ENCODE measurements at regions not wholly inside any gene's neighbourhood (a gene's known extent, or its start where the extent isn't known, plus 50 kb on each side); places are given as distances from the start of the nearest gene placed in this dataset.
A peak's percentile ranks its signal among the peaks of the same experiment; 100 is the strongest.

DNA sequence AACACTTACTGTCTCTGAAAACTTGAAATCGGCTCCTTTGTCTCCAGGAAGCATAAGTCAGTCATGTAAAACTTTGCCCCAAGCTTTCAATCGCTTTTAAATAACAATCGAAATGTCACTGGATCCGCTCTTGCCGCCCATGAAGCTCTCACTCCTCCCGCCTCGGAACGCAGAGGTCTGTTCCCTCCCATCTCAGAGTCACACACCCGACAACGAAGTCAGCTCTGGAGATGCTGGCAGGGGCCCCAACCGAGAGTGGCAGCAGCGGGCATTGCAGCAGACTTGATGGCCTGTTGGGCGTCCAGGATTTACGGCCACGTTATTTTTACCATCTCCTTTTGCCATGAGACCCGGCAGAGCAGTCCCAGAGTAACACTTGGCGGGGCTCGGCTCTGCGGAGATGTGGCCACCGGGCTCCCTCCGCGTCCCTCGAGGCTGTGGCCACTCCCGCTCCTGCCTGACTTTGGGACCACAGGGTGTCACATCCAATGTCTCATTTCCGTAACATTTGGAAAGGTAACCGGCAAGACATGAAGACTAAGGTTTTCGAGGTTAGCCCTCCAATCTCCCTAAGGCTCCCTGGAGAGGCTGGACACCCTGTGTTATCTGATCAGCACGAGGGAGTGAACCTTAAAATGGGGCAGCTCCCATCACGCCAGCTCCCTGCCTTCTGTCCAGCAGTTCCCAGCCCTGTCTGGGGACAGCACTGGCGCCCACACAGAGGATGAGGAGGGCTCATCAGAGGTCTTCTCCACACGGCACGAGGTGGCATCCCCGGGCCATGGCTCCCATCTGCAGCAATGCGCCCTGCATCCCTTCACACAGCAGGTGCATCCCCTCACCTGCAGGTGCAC is 62.8 kb upstream of the ADGRA1 start:
- no peak for TF ChIP-seq POLR2A (IDR thresholded peaks at IDR 0.05)
- TF ChIP-seq, protein P1, sequence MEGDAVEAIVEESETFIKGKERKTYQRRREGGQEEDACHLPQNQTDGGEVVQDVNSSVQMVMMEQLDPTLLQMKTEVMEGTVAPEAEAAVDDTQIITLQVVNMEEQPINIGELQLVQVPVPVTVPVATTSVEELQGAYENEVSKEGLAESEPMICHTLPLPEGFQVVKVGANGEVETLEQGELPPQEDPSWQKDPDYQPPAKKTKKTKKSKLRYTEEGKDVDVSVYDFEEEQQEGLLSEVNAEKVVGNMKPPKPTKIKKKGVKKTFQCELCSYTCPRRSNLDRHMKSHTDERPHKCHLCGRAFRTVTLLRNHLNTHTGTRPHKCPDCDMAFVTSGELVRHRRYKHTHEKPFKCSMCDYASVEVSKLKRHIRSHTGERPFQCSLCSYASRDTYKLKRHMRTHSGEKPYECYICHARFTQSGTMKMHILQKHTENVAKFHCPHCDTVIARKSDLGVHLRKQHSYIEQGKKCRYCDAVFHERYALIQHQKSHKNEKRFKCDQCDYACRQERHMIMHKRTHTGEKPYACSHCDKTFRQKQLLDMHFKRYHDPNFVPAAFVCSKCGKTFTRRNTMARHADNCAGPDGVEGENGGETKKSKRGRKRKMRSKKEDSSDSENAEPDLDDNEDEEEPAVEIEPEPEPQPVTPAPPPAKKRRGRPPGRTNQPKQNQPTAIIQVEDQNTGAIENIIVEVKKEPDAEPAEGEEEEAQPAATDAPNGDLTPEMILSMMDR (IDR thresholded peaks at IDR 0.05), result no peak
- TF ChIP-seq EP300 (IDR thresholded peaks at IDR 0.05), result no peak
- peaks cover 0 to 44% of the 10 kb centered on the region in 2 donors for H3K27me3 ChIP-seq

DNA sequence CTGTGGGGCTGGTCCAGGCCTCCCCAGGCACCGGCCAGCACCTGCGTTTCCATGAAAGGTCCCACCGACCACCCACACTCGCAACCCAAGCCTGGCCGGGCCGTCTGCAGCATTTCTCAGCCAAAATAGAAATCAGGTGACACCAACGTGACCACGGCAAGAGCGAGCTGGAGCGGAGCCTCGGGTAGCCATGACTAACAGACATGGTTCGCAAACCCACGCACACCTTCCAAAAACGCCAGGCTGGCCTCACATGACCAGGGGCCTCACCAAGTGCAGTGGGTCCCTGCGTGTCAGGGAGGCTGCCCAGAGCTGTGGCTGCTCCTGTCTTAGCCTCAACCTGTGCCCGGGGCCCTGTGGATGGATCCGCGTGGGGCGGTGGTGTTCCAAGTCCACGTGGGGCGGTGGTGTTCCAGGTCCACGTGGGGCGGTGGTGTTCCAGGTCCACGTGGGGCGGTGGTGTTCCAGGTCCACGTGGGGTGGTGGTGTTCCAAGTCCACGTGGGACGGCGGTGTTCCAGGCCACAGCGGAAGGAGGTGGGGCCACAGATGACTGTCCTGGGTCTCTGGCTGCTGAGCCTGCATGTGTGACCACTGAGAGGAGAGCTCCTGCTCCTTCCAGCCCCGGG is 64.4 kb upstream of the ADGRA1 start:
- DNase-seq (ENCODE audit: low spot score in 2 of 2), result no peak
- no peaks in the 10 kb centered on the region for H3K36me3 ChIP-seq
- H3K27me3 ChIP-seq, result peaks cover 0 to 35% of the 10 kb centered on the region in 2 donors
- TF ChIP-seq EP300 (IDR thresholded peaks at IDR 0.05) (no peak), POLR2A (IDR thresholded peaks at IDR 0.05) (no peak)
- TF ChIP-seq, protein P1 (IDR thresholded peaks at IDR 0.05), result no peak
- H3K9me3 ChIP-seq, result no peaks in the 10 kb centered on the region
- no peak overlapping the region for H3K4me3 ChIP-seq
- WGBS, 2 donors, result 78 to 87% methylated on average over 27 to 31 of the region's 31 CpGs
- peaks cover 0 to 6% (median 0%) of the 10 kb centered on the region in 4 donors for H3K4me1 ChIP-seq
- peak overlapping the region in 1 of 4 donors; percentile 15 for H3K27ac ChIP-seq

More for the DNA sequence above, 62.8 kb upstream of the ADGRA1 start:
- Histone ChIP-seq H3K4me3 (no peak overlapping the region), H3K27ac (no peak overlapping the region), H3K36me3 (no peaks in the 10 kb centered on the region), H3K9me3 (no peaks in the 10 kb centered on the region), H3K4me1 (peaks cover 0 to 6% (median 0%) of the 10 kb centered on the region in 4 donors)
- WGBS, 2 donors, result 56 to 62% methylated on average over 33 to 34 of the region's 34 CpGs
- no peak for DNase-seq (ENCODE audit: low spot score in 2 of 2)

DNA sequence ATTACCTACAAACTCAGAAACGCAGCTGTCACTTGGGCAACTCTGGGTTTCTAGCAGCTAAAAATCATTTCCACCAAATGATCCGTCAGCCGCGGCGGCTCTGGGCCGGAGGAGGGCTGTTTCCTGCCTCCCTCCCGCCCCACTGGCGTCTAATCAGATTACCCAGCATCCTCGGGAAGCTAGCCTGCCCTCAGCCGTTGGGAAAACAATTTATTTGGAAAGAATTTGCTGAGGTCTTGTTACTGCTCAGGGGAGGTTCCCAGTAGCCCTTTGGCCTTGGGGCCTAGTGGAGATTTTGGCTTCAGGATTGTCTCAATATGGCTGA is 65.0 kb upstream of the ADGRA1 start:
- 21 to 23% methylated on average over 10 of the region's 10 CpGs for WGBS, 2 donors
- no peak for TF ChIP-seq EP300 (IDR thresholded peaks at IDR 0.05)
- TF ChIP-seq, protein P1 (IDR thresholded peaks at IDR 0.05), result no peak
- no peak for DNase-seq (ENCODE audit: low spot score in 2 of 2)
- Histone ChIP-seq H3K4me1 (peaks cover 0 to 6% (median 0%) of the 10 kb centered on the region in 4 donors), H3K4me3 (no peak overlapping the region), H3K36me3 (no peaks in the 10 kb centered on the region), H3K27ac (no peak overlapping the region), H3K27me3 (peaks cover 0 to 35% of the 10 kb centered on the region in 2 donors), H3K9me3 (no peaks in the 10 kb centered on the region)

DNA sequence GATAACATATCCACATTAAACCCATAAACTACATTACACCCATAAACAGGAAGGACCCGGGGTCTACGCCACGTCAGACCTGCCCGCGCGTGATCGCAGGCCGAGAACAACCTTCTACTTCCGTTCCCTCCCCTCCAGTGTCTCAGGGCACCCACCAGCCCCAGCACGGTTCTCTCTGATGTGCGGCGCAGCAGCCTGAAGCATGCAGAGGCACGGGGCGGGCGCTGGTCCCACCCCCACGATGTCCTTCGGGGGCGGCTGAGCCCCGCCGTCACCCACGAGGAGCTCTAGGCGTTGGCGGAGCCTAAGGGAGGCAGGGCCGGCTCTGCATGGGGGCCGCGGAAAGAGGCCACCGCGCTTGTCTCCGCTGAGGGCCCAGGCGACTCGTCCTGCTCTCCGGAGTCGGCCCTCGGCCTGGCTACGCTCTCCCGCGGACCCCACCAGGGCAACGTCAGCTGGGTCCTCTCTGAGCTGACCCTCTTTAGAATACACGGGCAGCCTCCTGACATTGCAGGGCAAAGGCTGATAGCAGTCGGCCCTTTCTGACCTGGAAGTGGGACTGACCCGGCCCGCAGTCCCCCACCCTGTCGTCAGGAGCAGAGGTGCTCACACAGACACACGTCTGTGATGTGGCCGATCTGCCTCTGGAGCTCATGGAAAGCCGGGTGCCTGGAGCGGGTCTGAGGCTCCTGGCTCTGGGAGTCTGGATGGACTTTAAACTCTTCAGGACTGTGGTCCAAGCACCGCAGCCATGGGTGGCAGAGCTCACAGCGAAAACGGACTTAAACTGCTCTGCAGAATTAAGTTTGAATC is 65.6 kb upstream of the ADGRA1 start:
- no peak overlapping the region for H3K4me3 ChIP-seq
- 80 to 82% methylated on average over 42 to 49 of the region's 50 CpGs for WGBS, 2 donors
- H3K4me1 ChIP-seq, result peaks cover 0 to 6% (median 0%) of the 10 kb centered on the region in 4 donors
- H3K27ac ChIP-seq, result no peak overlapping the region
- H3K36me3 ChIP-seq, result no peaks in the 10 kb centered on the region
- no peak for DNase-seq (ENCODE audit: low spot score in 2 of 2)
- TF ChIP-seq POLR2A (IDR thresholded peaks at IDR 0.05) (no peak), EP300 (IDR thresholded peaks at IDR 0.05) (no peak)
- TF ChIP-seq, protein P1 (IDR thresholded peaks at IDR 0.05), result no peak
- no peaks in the 10 kb centered on the region for H3K9me3 ChIP-seq
- H3K27me3 ChIP-seq, result peaks cover 0 to 30% of the 10 kb centered on the region in 2 donors
